ENCODE measurements at regions not wholly inside any gene's neighbourhood (a gene's known extent, or its start where the extent isn't known, plus 50 kb on each side); places are given as distances from the start of the nearest gene placed in this dataset.

DNA sequence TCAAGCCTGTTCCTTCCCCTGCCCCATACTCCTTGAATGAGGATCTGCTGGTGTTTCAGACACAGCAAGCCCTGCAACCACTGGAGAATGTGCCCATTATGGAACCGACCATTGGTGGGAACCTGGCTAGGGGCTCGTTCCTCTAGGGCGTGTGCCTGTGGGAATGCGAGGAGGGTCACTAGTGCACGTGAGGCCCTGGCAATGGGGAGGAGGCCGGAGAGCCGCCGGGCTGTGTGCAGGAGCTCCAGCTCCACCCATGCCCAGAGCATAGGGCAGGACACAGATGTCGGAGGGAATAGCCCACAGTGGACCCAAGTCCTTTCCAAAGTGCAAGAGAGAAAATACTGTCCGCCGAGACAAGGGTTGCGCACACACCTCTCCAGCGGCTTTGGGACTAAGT lies 99.3 kb downstream of the ERMARD start:
- Histone ChIP-seq H3K4me3 (ENCODE audit: low read depth, low read length) (no peak overlapping the region), H2AFZ (no peak overlapping the region), H3K4me2 (ENCODE audit: low read length) (no peak overlapping the region), H3K4me1 (no peaks in the 10 kb centered on the region), H3K36me3 (ENCODE audit: control insufficient read depth, insufficient read depth, low read length) (no peaks in the 10 kb centered on the region), H3K79me2 (no peaks in the 10 kb centered on the region), H3K9ac (no peak overlapping the region), H3K27me3 (ENCODE audit: control insufficient read depth, insufficient read depth, low read length) (no peaks in the 10 kb centered on the region), H3K27ac (no peak overlapping the region), H3K9me3 (ENCODE audit: control insufficient read depth, low read length) (no peaks in the 10 kb centered on the region)
- TF ChIP-seq, protein P1, sequence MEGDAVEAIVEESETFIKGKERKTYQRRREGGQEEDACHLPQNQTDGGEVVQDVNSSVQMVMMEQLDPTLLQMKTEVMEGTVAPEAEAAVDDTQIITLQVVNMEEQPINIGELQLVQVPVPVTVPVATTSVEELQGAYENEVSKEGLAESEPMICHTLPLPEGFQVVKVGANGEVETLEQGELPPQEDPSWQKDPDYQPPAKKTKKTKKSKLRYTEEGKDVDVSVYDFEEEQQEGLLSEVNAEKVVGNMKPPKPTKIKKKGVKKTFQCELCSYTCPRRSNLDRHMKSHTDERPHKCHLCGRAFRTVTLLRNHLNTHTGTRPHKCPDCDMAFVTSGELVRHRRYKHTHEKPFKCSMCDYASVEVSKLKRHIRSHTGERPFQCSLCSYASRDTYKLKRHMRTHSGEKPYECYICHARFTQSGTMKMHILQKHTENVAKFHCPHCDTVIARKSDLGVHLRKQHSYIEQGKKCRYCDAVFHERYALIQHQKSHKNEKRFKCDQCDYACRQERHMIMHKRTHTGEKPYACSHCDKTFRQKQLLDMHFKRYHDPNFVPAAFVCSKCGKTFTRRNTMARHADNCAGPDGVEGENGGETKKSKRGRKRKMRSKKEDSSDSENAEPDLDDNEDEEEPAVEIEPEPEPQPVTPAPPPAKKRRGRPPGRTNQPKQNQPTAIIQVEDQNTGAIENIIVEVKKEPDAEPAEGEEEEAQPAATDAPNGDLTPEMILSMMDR (IDR thresholded peaks at IDR 0.05): no peak

DNA sequence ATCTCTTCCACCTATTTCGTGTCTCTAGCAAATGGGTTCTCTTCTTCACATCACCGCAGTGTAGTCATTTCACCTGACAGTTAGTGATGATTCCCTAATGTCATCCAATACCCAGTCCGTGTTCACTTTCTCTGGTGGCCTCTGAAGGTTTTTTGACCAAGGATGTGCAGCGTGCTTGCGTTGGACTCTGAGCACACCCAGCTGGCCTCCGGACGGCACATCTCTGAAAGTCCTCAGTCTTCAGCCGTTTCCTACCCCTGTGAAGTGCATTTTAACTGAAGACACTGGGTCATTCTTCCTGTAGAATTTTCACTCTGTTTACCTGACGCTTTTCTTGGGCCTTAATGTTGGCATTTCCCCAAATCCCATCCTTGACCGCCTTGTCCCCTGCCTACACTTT lies 98.7 kb downstream of the ERMARD start:
- Histone ChIP-seq H3K27me3 (ENCODE audit: control insufficient read depth, insufficient read depth, low read length) (no peaks in the 10 kb centered on the region), H3K9ac (no peak overlapping the region), H2AFZ (no peak overlapping the region), H3K27ac (no peak overlapping the region), H3K4me2 (ENCODE audit: low read length) (no peak overlapping the region), H3K4me1 (no peaks in the 10 kb centered on the region), H3K4me3 (ENCODE audit: low read depth, low read length) (no peak overlapping the region), H3K9me3 (ENCODE audit: control insufficient read depth, low read length) (no peaks in the 10 kb centered on the region), H3K36me3 (ENCODE audit: control insufficient read depth, insufficient read depth, low read length) (no peaks in the 10 kb centered on the region), H3K79me2 (no peaks in the 10 kb centered on the region)
- TF ChIP-seq, protein P1 (IDR thresholded peaks at IDR 0.05): no peak

DNA sequence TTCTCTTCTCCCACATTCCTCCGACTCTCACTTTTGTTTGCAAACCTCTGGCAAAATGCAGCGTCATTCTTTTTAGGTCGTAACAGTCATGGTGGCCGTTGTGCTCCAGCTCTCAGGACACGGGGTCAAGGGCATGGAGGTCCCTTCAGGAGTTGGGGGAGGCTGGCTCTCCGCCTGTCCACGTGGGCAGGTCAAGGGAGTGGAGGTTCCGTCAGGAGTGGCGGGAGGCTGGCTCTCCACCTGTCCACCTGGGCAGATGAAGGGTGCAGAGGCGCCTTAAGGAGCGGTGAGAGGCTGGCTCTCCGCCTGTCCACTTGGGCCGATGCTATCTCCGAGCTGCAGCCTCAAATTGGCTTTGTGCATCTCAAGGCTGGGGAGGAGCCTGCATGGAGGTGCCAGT lies 98.0 kb downstream of the ERMARD start:
- H3K36me3 ChIP-seq (ENCODE audit: control insufficient read depth, insufficient read depth, low read length): no peaks in the 10 kb centered on the region
- H3K4me2 ChIP-seq (ENCODE audit: low read length): no peak overlapping the region
- H2AFZ ChIP-seq: no peak overlapping the region
- TF ChIP-seq, protein P1 (IDR thresholded peaks at IDR 0.05): no peak
- no peak overlapping the region for H3K27ac ChIP-seq
- H3K4me1 ChIP-seq: no peaks in the 10 kb centered on the region
- no peak overlapping the region for H3K9ac ChIP-seq
- H3K9me3 ChIP-seq (ENCODE audit: control insufficient read depth, low read length): no peaks in the 10 kb centered on the region
- H3K79me2 ChIP-seq: no peaks in the 10 kb centered on the region
- no peak overlapping the region for H3K4me3 ChIP-seq (ENCODE audit: low read depth, low read length)
- H3K27me3 ChIP-seq (ENCODE audit: control insufficient read depth, insufficient read depth, low read length): no peaks in the 10 kb centered on the region

DNA sequence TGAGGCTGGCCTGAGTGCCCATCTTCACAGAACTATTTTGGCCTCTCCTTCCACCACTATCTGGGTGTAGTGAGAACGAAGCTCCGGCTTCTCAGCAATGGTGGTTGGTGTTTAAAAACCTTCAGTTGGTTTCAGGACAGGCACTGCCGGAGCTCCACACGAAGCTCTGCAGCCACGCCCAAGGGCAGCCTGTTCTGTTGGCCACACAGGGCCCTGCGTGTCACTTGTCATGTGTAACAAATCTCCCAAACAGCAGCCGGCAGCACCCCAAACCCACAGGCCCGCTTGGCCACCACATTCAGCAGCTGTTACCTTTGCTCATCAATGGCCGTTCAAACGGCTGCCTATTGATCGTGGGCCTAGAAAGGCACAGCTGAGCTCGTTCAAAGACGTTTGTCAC lies 97.5 kb downstream of the ERMARD start:
- Histone ChIP-seq H3K9me3 (ENCODE audit: control insufficient read depth, low read length) (no peaks in the 10 kb centered on the region), H3K9ac (no peak overlapping the region), H3K79me2 (no peaks in the 10 kb centered on the region), H3K4me1 (no peaks in the 10 kb centered on the region), H3K36me3 (ENCODE audit: control insufficient read depth, insufficient read depth, low read length) (no peaks in the 10 kb centered on the region), H3K4me3 (ENCODE audit: low read depth, low read length) (no peak overlapping the region), H3K27ac (no peak overlapping the region), H2AFZ (no peak overlapping the region), H3K4me2 (ENCODE audit: low read length) (no peak overlapping the region), H3K27me3 (ENCODE audit: control insufficient read depth, insufficient read depth, low read length) (no peaks in the 10 kb centered on the region)
- TF ChIP-seq, protein P1 (IDR thresholded peaks at IDR 0.05): no peak

DNA sequence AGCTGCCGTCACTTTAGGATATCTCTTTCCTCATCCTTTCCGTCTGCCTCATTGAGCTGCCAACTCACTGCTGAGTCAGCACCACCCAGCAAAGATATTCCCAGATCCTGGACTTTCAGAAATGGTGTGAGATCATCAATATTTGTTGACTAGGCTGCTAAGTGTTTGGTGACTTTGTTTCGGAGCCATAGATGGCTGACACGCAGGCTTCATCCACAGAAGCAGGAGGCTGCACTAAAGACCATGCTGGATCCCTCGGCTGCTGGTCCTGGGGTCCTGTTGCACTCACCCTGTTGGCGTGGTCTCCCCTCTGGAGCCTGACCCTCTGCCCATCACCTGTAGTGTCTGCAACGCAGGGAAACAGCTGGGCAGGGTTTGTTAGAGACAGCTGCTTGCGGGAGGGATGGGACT lies 96.5 kb downstream of the ERMARD start:
- no peaks in the 10 kb centered on the region for H3K9me3 ChIP-seq (ENCODE audit: control insufficient read depth, low read length)
- no peaks in the 10 kb centered on the region for H3K36me3 ChIP-seq (ENCODE audit: control insufficient read depth, insufficient read depth, low read length)
- H3K9ac ChIP-seq: no peak overlapping the region
- H2AFZ ChIP-seq: no peak overlapping the region
- no peak overlapping the region for H3K4me2 ChIP-seq (ENCODE audit: low read length)
- no peak overlapping the region for H3K27ac ChIP-seq
- TF ChIP-seq, protein P1 (IDR thresholded peaks at IDR 0.05): no peak
- H3K4me3 ChIP-seq (ENCODE audit: low read depth, low read length): no peak overlapping the region
- no peaks in the 10 kb centered on the region for H3K4me1 ChIP-seq
- H3K27me3 ChIP-seq (ENCODE audit: control insufficient read depth, insufficient read depth, low read length): no peaks in the 10 kb centered on the region
- H3K79me2 ChIP-seq: no peaks in the 10 kb centered on the region
